Neural crest cell (in vitro differentiated cells): ENCODE measurements at regions not wholly inside any gene's neighbourhood (a gene's known extent, or its start where the extent isn't known, plus 50 kb on each side); places are given as distances from the start of the nearest gene placed in this dataset.

Experiments used
- DNase-seq: peaks from one replicate; pipeline ENCODE4 v3.0.0; 2021; ENCODE audit warnings: low read depth, mixed read lengths, low spot score
- H3K27ac Mint-ChIP-seq: one replicate; pipeline ENCODE4 v1.8.0; 2021; ENCODE audit warnings: mild to moderate bottlenecking, mixed read lengths; ENCODE audit not compliant: unreplicated experiment
- H3K27me3 Mint-ChIP-seq: 2 replicates; pipeline ENCODE4 v1.8.0; 2021; ENCODE audit warnings: low read depth, mild to moderate bottlenecking, mixed read lengths
- H3K36me3 Mint-ChIP-seq: 2 replicates; pipeline ENCODE4 v1.8.0; 2021; ENCODE audit warnings: low read depth, mild to moderate bottlenecking, mixed read lengths
- H3K4me1 Mint-ChIP-seq: 2 replicates; pipeline ENCODE4 v1.8.0; 2021; ENCODE audit warnings: mixed read lengths
- H3K4me3 Mint-ChIP-seq: one replicate; pipeline ENCODE4 v1.8.0; 2021; ENCODE audit warnings: mild to moderate bottlenecking, mixed read lengths
- H3K9me3 Mint-ChIP-seq: 2 replicates; pipeline ENCODE4 v1.8.0; 2021; ENCODE audit warnings: mixed read lengths
- TF ChIP-seq, protein P1 (sequence below): fragments of 200-600 bp; sonication (generic); conservative IDR thresholded peaks from 2 replicates; pipeline ENCODE4 v1.5.0; 2021; ENCODE audit warnings: antibody characterized with exemption, mild to moderate bottlenecking

DNA sequence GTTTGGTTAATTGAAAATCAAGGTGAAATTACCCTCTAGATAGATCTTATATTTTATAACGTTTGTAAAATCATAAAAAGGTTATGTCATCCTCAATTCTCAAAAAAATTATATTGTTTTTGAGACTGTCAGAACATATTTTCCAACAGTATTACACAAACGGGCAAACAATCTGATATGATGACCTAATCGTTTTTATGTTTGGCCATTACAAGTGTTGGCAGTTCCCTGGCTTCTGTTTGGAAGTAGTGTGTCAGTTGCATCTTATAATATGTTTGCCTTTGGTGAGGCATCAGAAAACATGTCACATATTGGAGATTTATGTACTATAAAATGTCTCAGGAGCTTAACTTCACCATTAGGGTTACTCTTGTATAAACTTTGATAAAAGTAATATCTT is 308.1 kb upstream of the EPHA7 start:
- H3K36me3 Mint-ChIP-seq: no peaks in the 10 kb centered on the region
- TF ChIP-seq, protein P1, sequence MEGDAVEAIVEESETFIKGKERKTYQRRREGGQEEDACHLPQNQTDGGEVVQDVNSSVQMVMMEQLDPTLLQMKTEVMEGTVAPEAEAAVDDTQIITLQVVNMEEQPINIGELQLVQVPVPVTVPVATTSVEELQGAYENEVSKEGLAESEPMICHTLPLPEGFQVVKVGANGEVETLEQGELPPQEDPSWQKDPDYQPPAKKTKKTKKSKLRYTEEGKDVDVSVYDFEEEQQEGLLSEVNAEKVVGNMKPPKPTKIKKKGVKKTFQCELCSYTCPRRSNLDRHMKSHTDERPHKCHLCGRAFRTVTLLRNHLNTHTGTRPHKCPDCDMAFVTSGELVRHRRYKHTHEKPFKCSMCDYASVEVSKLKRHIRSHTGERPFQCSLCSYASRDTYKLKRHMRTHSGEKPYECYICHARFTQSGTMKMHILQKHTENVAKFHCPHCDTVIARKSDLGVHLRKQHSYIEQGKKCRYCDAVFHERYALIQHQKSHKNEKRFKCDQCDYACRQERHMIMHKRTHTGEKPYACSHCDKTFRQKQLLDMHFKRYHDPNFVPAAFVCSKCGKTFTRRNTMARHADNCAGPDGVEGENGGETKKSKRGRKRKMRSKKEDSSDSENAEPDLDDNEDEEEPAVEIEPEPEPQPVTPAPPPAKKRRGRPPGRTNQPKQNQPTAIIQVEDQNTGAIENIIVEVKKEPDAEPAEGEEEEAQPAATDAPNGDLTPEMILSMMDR: no peak
- DNase-seq: no peak
- no peaks in the 10 kb centered on the region for H3K27me3 Mint-ChIP-seq
- H3K9me3 Mint-ChIP-seq: no peaks in the 10 kb centered on the region
- H3K4me1 Mint-ChIP-seq: no peaks in the 10 kb centered on the region
- no peak overlapping the region for H3K4me3 Mint-ChIP-seq
- no peak overlapping the region for H3K27ac Mint-ChIP-seq

DNA sequence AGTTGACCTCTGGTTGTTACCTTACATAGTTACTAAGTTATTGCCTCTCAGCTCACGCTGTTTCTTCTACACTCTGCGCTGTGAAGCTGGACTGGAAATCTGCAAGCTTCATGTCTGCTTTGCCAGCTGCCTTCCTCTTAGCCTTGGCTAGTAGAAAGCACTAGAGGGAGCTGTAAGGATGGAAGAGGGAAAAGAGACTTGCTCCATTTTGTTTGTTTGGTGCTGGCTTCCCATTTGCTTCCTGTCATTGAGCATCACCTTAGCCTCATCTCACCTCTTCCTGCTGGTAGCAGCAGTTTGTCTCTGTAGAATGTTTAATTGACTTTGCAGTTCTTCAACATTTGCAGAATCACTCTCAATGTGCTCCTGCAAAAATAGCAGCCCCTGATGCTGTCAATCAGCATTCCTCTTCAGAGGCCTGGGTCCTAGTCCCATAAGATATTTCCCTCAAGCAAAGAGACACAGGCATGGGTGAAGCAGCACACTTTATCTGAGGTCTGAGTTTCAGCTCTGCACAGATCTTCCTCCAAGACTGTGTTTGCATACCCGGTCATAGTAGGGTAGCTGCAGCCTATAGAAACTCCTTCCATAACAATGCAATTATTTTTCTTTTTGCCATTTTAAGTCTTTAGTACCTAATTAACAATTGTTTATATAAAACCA is 302.2 kb upstream of the EPHA7 start:
- H3K27me3 Mint-ChIP-seq: no peaks in the 10 kb centered on the region
- no peaks in the 10 kb centered on the region for H3K36me3 Mint-ChIP-seq
- TF ChIP-seq, protein P1: peak; percentile 63
- H3K4me1 Mint-ChIP-seq: no peaks in the 10 kb centered on the region
- no peaks in the 10 kb centered on the region for H3K9me3 Mint-ChIP-seq
- H3K4me3 Mint-ChIP-seq: no peak overlapping the region
- no peak for DNase-seq
- H3K27ac Mint-ChIP-seq: peak overlapping the region; percentile 2

DNA sequence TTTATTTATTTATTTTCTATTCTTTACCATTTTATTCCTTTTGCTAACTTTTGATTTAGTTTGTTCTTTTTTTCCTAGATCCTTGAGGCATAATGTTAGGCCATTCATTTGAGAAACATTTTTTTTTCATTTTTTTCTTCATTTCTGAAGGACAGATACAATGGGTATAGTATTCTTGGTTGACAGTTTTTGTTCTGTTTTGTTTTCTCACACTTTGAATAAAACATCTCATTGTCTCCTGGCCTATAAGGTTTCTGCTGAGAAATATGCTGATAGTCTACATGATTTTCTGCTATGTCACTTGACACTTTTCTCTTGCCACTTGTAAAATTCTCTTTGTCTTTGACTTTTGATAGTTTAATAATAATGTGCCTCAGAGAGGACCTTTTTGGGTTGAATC is 294.6 kb upstream of the EPHA7 start:
- DNase-seq: no peak
- H3K27me3 Mint-ChIP-seq: no peaks in the 10 kb centered on the region
- H3K4me1 Mint-ChIP-seq: no peaks in the 10 kb centered on the region
- H3K4me3 Mint-ChIP-seq: no peak overlapping the region
- peaks cover 16% of the 10 kb centered on the region for H3K9me3 Mint-ChIP-seq
- H3K27ac Mint-ChIP-seq: no peak overlapping the region
- peaks cover 13% of the 10 kb centered on the region for H3K36me3 Mint-ChIP-seq
- TF ChIP-seq, protein P1: no peak

DNA sequence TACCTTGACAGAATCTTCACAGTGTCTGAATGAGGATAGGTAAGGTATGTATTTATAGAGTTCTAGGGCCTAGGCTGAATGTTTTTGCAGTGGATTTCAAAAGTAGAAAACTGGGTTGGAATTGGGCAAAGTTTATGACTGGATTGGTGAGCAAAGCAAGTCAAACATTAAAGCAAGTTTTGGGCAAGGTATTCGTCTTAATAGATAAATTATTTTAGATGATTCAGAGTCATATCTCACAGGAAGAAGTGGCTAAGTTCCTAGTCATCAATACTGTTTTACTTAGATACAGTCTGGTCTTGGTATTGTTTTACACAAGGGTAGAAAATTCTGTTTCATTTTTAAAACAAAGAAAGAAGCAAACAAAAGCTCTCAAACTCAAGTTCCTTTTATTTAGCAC is 284.1 kb upstream of the EPHA7 start:
- TF ChIP-seq, protein P1: no peak
- peaks cover 12% of the 10 kb centered on the region for H3K9me3 Mint-ChIP-seq
- H3K4me3 Mint-ChIP-seq: no peak overlapping the region

DNA sequence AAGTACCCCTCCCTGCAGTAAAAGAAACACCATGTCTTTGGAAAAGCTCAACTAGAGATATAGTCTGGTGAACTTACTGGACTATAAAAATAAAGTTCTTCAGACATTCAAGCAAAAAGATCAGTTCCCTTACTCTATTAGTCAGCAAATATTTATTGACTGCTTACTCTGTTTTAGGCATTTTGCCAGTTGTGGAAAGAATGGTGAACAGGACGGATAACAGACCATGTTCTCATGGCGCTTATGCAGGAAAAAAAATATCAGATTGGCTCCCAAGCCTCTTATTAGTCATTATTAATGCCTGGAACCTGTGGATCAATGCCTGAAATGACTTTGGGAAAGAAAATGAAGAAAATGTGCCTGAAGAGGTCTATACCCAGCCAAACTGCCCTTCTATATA is 282.2 kb upstream of the EPHA7 start:
- H3K4me1 Mint-ChIP-seq: no peaks in the 10 kb centered on the region
- H3K9me3 Mint-ChIP-seq: peaks cover 2% of the 10 kb centered on the region
- TF ChIP-seq, protein P1: no peak
- H3K4me3 Mint-ChIP-seq: no peak overlapping the region
- H3K27me3 Mint-ChIP-seq: no peaks in the 10 kb centered on the region
- H3K27ac Mint-ChIP-seq: no peak overlapping the region
- H3K36me3 Mint-ChIP-seq: peaks cover 1% of the 10 kb centered on the region
- no peak for DNase-seq

More for the DNA sequence above, 284.1 kb upstream of the EPHA7 start:
- no peak for DNase-seq
- no peaks in the 10 kb centered on the region for H3K4me1 Mint-ChIP-seq
- no peaks in the 10 kb centered on the region for H3K27me3 Mint-ChIP-seq
- H3K27ac Mint-ChIP-seq: no peak overlapping the region
- H3K36me3 Mint-ChIP-seq: peaks cover 10% of the 10 kb centered on the region
